Neural crest cell (in vitro differentiated cells): ENCODE measurements at regions not wholly inside any gene's neighbourhood (a gene's known extent, or its start where the extent isn't known, plus 50 kb on each side); places are given as distances from the start of the nearest gene placed in this dataset.

Source experiments
- DNase-seq: peaks from one replicate; pipeline ENCODE4 v3.0.0; 2021; ENCODE audit warnings: low read depth, mixed read lengths, low spot score
- H3K27ac Mint-ChIP-seq: one replicate; pipeline ENCODE4 v1.8.0; 2021; ENCODE audit warnings: mild to moderate bottlenecking, mixed read lengths; ENCODE audit not compliant: unreplicated experiment
- H3K27me3 Mint-ChIP-seq: 2 replicates; pipeline ENCODE4 v1.8.0; 2021; ENCODE audit warnings: low read depth, mild to moderate bottlenecking, mixed read lengths
- H3K36me3 Mint-ChIP-seq: 2 replicates; pipeline ENCODE4 v1.8.0; 2021; ENCODE audit warnings: low read depth, mild to moderate bottlenecking, mixed read lengths
- H3K4me1 Mint-ChIP-seq: 2 replicates; pipeline ENCODE4 v1.8.0; 2021; ENCODE audit warnings: mixed read lengths
- H3K4me3 Mint-ChIP-seq: one replicate; pipeline ENCODE4 v1.8.0; 2021; ENCODE audit warnings: mild to moderate bottlenecking, mixed read lengths
- H3K9me3 Mint-ChIP-seq: 2 replicates; pipeline ENCODE4 v1.8.0; 2021; ENCODE audit warnings: mixed read lengths
- TF ChIP-seq, protein P1 (sequence below): fragments of 200-600 bp; sonication (generic); conservative IDR thresholded peaks from 2 replicates; pipeline ENCODE4 v1.5.0; 2021; ENCODE audit warnings: antibody characterized with exemption, mild to moderate bottlenecking

DNA sequence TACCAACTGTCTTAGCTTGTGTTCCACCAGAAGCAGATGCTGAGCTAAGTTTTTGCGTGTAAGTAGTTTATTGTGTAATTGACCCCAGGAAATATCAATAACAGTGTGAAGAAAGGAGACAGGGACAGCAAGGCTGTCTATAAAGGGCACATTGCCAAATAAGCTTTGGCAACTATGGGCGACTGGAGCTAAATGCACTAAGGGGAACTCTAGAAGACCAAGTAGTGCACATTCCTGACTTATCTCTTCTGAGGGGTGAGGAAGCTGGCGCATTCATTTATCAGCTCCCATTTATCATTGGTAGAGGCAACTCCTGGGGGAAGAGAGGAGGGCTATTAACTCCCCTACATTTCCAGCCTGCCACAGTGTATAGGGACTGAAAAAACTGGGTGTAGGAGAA is 135.0 kb downstream of the DLEU7 start:
- Mint-ChIP-seq H3K9me3 (no peaks in the 10 kb centered on the region), H3K36me3 (peaks cover 3% of the 10 kb centered on the region), H3K27ac (no peak overlapping the region), H3K4me3 (no peak overlapping the region), H3K4me1 (peaks cover 5% of the 10 kb centered on the region), H3K27me3 (no peaks in the 10 kb centered on the region)
- no peak for DNase-seq
- TF ChIP-seq, protein P1, sequence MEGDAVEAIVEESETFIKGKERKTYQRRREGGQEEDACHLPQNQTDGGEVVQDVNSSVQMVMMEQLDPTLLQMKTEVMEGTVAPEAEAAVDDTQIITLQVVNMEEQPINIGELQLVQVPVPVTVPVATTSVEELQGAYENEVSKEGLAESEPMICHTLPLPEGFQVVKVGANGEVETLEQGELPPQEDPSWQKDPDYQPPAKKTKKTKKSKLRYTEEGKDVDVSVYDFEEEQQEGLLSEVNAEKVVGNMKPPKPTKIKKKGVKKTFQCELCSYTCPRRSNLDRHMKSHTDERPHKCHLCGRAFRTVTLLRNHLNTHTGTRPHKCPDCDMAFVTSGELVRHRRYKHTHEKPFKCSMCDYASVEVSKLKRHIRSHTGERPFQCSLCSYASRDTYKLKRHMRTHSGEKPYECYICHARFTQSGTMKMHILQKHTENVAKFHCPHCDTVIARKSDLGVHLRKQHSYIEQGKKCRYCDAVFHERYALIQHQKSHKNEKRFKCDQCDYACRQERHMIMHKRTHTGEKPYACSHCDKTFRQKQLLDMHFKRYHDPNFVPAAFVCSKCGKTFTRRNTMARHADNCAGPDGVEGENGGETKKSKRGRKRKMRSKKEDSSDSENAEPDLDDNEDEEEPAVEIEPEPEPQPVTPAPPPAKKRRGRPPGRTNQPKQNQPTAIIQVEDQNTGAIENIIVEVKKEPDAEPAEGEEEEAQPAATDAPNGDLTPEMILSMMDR = no peak

- no peaks in the 10 kb centered on the region for H3K9me3 Mint-ChIP-seq
- H3K4me3 Mint-ChIP-seq = no peak overlapping the region
- no peak for DNase-seq
- peaks cover 6% of the 10 kb centered on the region for H3K36me3 Mint-ChIP-seq
- H3K27ac Mint-ChIP-seq = no peak overlapping the region
- TF ChIP-seq, protein P1 = no peak
- H3K4me1 Mint-ChIP-seq = peaks cover 5% of the 10 kb centered on the region
- no peaks in the 10 kb centered on the region for H3K27me3 Mint-ChIP-seq
These were observed 134.4 kb downstream of the DLEU7 start for GRCh38 chr13:50709058-50709457.

DNA sequence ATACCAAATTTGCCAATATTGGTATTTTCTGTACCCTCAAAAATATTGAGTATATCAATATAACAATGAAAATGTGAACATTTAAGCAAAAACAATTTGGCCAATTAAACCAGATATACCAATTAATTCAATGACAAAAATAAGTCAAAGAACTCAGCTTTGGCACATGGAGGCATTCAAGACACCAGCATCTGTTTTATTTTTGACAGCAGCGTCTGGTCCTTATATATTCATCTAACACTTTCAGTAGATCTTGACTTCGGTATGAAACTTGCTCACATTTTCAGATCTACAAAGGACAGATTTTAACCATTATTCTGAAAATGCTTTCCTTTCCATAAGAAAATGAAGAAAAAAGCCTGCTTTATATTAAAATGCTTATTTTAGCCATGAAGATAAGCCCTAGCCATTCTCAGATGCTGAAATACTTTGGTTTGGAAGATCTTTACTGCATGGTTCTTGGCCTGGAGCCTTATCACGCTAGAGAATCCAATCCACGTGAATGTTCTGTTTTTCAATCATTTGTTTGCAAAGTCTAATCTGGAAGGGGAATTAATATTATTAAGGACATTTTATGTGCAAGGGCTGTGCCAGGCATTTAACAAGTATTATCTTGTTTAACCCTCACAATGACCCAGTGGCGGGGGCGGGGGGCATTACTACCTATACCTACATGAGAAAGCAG is 132.2 kb downstream of the DLEU7 start:
- H3K9me3 Mint-ChIP-seq = no peaks in the 10 kb centered on the region
- peaks cover 12% of the 10 kb centered on the region for H3K36me3 Mint-ChIP-seq
- H3K27ac Mint-ChIP-seq = no peak overlapping the region
- no peak overlapping the region for H3K4me3 Mint-ChIP-seq
- TF ChIP-seq, protein P1 = no peak
- H3K27me3 Mint-ChIP-seq = no peaks in the 10 kb centered on the region
- DNase-seq = no peak
- H3K4me1 Mint-ChIP-seq = peaks cover 5% of the 10 kb centered on the region

GRCh38 chr13:50711996-50712395 is 131.5 kb downstream of the DLEU7 start:
- TF ChIP-seq, protein P1 = no peak
- Mint-ChIP-seq H3K4me1 (peaks cover 5% of the 10 kb centered on the region), H3K4me3 (no peak overlapping the region), H3K9me3 (no peaks in the 10 kb centered on the region), H3K27me3 (no peaks in the 10 kb centered on the region), H3K36me3 (peaks cover 12% of the 10 kb centered on the region), H3K27ac (no peak overlapping the region)
- no peak for DNase-seq

GRCh38 chr13:50712456-50712855 is 131.0 kb downstream of the DLEU7 start:
- TF ChIP-seq, protein P1 = no peak

More at GRCh38 chr13:50712456-50712855, 131.0 kb downstream of the DLEU7 start:
- Mint-ChIP-seq H3K36me3 (peaks cover 12% of the 10 kb centered on the region), H3K9me3 (no peaks in the 10 kb centered on the region), H3K27ac (no peak overlapping the region), H3K27me3 (no peaks in the 10 kb centered on the region), H3K4me1 (peaks cover 5% of the 10 kb centered on the region), H3K4me3 (no peak overlapping the region)
- no peak for DNase-seq
